Adrenal gland (tissue), 9 donors: ENCODE measurements at regions not wholly inside any gene's neighbourhood (a gene's known extent, or its start where the extent isn't known, plus 50 kb on each side); places are given as distances from the start of the nearest gene placed in this dataset.

Experiments used
- DNase-seq, 7 donors: peaks; one replicate each; pipeline ENCODE4 v3.0.0-alpha.2; 2019 to 2020
- H3K27ac ChIP-seq, 5 donors: fragments of 200-600 bp; sonication (generic) in 4 of 5; 1 replicate in 3 of 5; 2 replicates in 2 of 5; pipeline versions ENCODE4 v1.5.1 to v1.8.0; 2016 to 2020; ENCODE audit warnings: mild to moderate bottlenecking in 1 of 5
- H3K27me3 ChIP-seq: fragments of 200-600 bp; 2 replicates; pipeline ENCODE4 v1.8.0; 2021
- H3K36me3 ChIP-seq, 2 donors: fragments of 200-600 bp; replicated peaks in 1 of 2; 1 replicate in 1 of 2; 2 replicates in 1 of 2; pipeline versions ENCODE4 v1.5.1 to v1.8.0; 2018 to 2022
- H3K4me1 ChIP-seq, 2 donors: fragments of 200-600 bp; replicated peaks in 1 of 2; 1 replicate in 1 of 2; 2 replicates in 1 of 2; pipeline versions ENCODE4 v1.5.1 to v1.8.0; 2018 to 2021
- H3K4me3 ChIP-seq, 4 donors: fragments of 200-600 bp; sonication (generic) in 3 of 4; one replicate each; pipeline ENCODE4 v1.5.1; 2016 to 2018
- H3K9me3 ChIP-seq, 3 donors: fragments of 200-600 bp; sonication (generic) in 1 of 3; replicated peaks in 1 of 3; 1 replicate in 2 of 3; 2 replicates in 1 of 3; pipeline versions ENCODE4 v1.5.1 to v1.8.0; 2016 to 2021
- CTCF ChIP-seq, 6 experiments: fragments of 450-650 bp in 4 of 6; fragments of 200-600 bp in 2 of 6; sonication (generic) in 1 of 6; IDR thresholded peaks; 1 replicate in 5 of 6; 2 replicates in 1 of 6; pipeline versions ENCODE4 v1.5.1 to v1.8.0; 2016 to 2021; ENCODE audit warnings: antibody characterized with exemption in 6 of 6, mild to moderate bottlenecking in 2 of 6, moderate library complexity in 1 of 6
- POLR2A ChIP-seq, 2 donors: fragments of 450-650 bp; IDR thresholded peaks; one replicate each; pipeline ENCODE4 v1.6.1; 2017; ENCODE audit warnings: antibody characterized with exemption in 2 of 2, mild to moderate bottlenecking in 2 of 2, moderate library complexity in 1 of 2
- WGBS, 4 donors: extraction: QIAGEN DNeasy Blood & Tissue Kit in 2 of 4; methylation state at CpG; one replicate each; pipeline versions ENCODE4 v1.1.5 to v1.1.7; 2013 to 2017; 5-methylcytosine and 5-hydroxymethylcytosine counted together
- intact Hi-C, 2 donors: fragments of 100-400 bp; cut with DNase I; formaldehyde crosslinking; loops; one replicate each; pipeline versions ENCODE4 v1.14.1 to v1.15.0; 2022 to 2023
- donor health status: healthy with polysubstance abuse.
- donor health status: Bipolar disorder and iron deficiency.
- donor health status: DM: yes; HTN: yes; CAD: no.
- donor health status: DM: no; HTN: no; CAD: no.
- donor health status: DM: no; HTN: no; CAD: no.

GRCh38 chr17:73777131-73777449 is 132.8 kb upstream of the SDK2 start:
- no peaks in the 10 kb centered on the region for H3K36me3 ChIP-seq
- no peaks in the 10 kb centered on the region for H3K27me3 ChIP-seq
- WGBS, 4 donors = 63 to 87% (median 71%) methylated on average over 6 to 7 of the region's 7 CpGs
- intact Hi-C loops = no loop called here
- TF ChIP-seq POLR2A (IDR thresholded peaks at IDR 0.05) (no peak), CTCF (IDR thresholded peaks at IDR 0.05) (no peak)
- H3K4me3 ChIP-seq = no peak overlapping the region
- DNase-seq = no peak
- H3K4me1 ChIP-seq = no peaks in the 10 kb centered on the region
- no peak overlapping the region for H3K27ac ChIP-seq
- no peaks in the 10 kb centered on the region for H3K9me3 ChIP-seq

DNA sequence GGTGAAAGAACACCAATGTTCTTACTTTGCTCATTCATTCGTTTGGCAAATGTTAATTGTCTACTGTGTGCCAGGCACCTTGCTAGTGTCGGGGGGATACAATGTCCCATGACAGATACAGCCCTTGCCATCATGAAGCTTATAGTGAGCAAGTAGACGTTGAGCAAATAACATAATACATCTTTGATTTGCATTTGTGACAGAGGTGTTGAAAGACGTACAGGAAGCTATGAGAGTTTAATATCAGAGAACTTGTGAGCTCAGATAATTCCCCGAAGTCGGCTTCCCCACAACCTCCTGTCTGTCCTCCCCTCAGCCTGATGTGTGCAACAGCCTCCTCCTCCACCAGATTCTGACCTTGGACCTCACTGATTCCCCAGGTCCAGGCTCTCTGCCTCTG is 138.0 kb upstream of the SDK2 start:
- 41 to 58% (median 48%) methylated on average over 6 of the region's 6 CpGs for WGBS, 4 donors

DNA sequence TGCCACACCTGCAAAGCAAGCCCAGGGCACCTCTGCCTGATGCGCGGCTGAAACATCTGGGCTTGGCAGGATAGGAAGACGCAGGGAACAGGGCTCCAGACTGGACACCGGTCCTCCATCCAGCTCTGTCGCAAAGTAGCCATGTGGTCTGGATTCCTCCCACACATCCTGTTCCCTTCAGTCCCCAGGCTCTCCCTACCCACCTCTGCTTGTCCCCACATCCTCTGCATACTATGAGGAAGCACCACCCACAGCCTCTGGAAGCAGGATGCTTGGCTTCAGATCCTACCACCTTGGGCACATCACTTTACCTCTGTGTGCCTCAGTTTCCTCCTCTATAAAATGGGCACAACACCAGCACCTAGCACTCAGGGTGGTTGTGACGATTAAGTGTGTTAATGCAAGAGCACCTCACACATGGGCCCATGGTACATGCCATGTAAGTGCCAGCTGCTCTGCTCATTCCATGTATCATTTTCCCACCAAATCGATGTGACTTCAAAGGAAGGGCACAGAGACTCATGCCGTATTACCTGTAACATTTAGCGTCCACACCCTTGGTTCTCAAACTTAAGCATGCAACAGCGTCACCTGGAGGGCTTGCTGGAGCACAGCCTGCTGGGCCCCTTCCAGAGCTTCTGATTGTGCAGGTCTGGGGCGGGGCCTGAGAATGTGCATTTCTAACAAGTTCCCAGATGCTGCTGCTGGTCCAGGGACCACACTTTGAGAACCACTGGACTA is 138.6 kb upstream of the SDK2 start:
- peaks cover 9% of the 10 kb centered on the region for H3K27me3 ChIP-seq
- H3K27ac ChIP-seq = no peak overlapping the region
- H3K4me1 ChIP-seq = no peaks in the 10 kb centered on the region
- no peak for TF ChIP-seq CTCF (IDR thresholded peaks at IDR 0.05)
- no peak for TF ChIP-seq POLR2A (IDR thresholded peaks at IDR 0.05)
- intact Hi-C loops = loop anchor here in 1 of 2 donors (10.0 kb wide), 1 partner anchor 62 kb away; no protein-coding TSS in a partner anchor
- 76 to 81% (median 78%) methylated on average over 8 to 11 of the region's 11 CpGs for WGBS, 4 donors
- H3K4me3 ChIP-seq = no peak overlapping the region
- H3K36me3 ChIP-seq = no peaks in the 10 kb centered on the region
- no peaks in the 10 kb centered on the region for H3K9me3 ChIP-seq
- DNase-seq = no peak

More for the DNA sequence above, 138.0 kb upstream of the SDK2 start:
- TF ChIP-seq CTCF (IDR thresholded peaks at IDR 0.05) (no peak), POLR2A (IDR thresholded peaks at IDR 0.05) (no peak)
- intact Hi-C loops = loop anchor here in 1 of 2 donors (10.0 kb wide), 1 partner anchor 63 kb away; no protein-coding TSS in a partner anchor
- Histone ChIP-seq H3K36me3 (no peaks in the 10 kb centered on the region), H3K27me3 (peaks cover 9% of the 10 kb centered on the region), H3K9me3 (no peaks in the 10 kb centered on the region), H3K4me3 (no peak overlapping the region), H3K4me1 (no peaks in the 10 kb centered on the region), H3K27ac (no peak overlapping the region)
- no peak for DNase-seq

DNA sequence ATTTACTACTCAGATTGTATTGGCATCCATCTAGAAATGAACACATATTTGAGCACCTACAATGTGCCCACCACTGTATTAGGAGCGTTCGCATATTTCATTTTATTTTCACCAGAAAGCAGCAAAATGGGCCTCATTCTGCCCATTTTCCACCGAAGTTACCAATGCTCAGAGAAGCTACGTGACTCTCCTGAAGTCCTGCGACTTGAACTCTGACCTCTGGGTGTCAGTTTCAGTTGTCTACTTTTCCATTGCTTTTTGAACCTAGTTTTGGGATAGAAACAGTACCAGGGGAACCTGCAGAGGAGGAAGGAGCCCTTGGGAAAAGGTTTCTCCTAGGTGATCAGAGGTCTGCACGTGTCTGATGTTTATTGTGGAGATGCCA is 139.1 kb upstream of the SDK2 start:
- no peaks in the 10 kb centered on the region for H3K9me3 ChIP-seq
- H3K27me3 ChIP-seq = peaks cover 9% of the 10 kb centered on the region
- H3K4me1 ChIP-seq = no peaks in the 10 kb centered on the region
- H3K27ac ChIP-seq = no peak overlapping the region
- DNase-seq = no peak
- TF ChIP-seq CTCF (IDR thresholded peaks at IDR 0.05) (no peak), POLR2A (IDR thresholded peaks at IDR 0.05) (no peak)
- 73 to 87% (median 80%) methylated on average over 5 to 6 of the region's 6 CpGs for WGBS, 4 donors
- H3K36me3 ChIP-seq = no peaks in the 10 kb centered on the region
- intact Hi-C loops = loop anchor here in 1 of 2 donors (10.0 kb wide), 1 partner anchor 61 kb away; no protein-coding TSS in a partner anchor
- H3K4me3 ChIP-seq = no peak overlapping the region
